ENCODE measurements at regions not wholly inside any gene's neighbourhood (a gene's known extent, or its start where the extent isn't known, plus 50 kb on each side); places are given as distances from the start of the nearest gene placed in this dataset.

GRCh38 chr7:118696879-118697278, 472.4 kb downstream of the ANKRD7 start:
- no peak for TF ChIP-seq CTCF (IDR thresholded peaks at IDR 0.05)
- no peak for TF ChIP-seq POLR2A (IDR thresholded peaks at IDR 0.05)
- H3K9me3 ChIP-seq = no peaks in the 10 kb centered on the region
- DNase-seq (no peak), ATAC-seq (no peak)
- intact Hi-C loops (cut with DNase I) = no loop called here
- H3K4me3 ChIP-seq = no peak overlapping the region
- no peaks in the 10 kb centered on the region for H3K36me3 ChIP-seq
- H3K27ac ChIP-seq = no peak overlapping the region
- WGBS, 4 donors = 89 to 92% (median 91%) methylated on average over 2 of the region's 2 CpGs
- no peaks in the 10 kb centered on the region for H3K27me3 ChIP-seq
- no peaks in the 10 kb centered on the region for H3K4me1 ChIP-seq

GRCh38 chr7:118699222-118699621, 474.7 kb downstream of the ANKRD7 start:
- ATAC-seq = no peak
- H3K27me3 ChIP-seq = no peaks in the 10 kb centered on the region
- H3K9me3 ChIP-seq = no peaks in the 10 kb centered on the region
- intact Hi-C loops (cut with DNase I) = no loop called here
- H3K27ac ChIP-seq = no peak overlapping the region
- H3K4me1 ChIP-seq = no peaks in the 10 kb centered on the region
- H3K4me3 ChIP-seq = no peak overlapping the region
- H3K36me3 ChIP-seq = no peaks in the 10 kb centered on the region
- TF ChIP-seq CTCF (IDR thresholded peaks at IDR 0.05) (no peak), POLR2A (IDR thresholded peaks at IDR 0.05) (no peak)
- DNase-seq = no peak
- WGBS, 4 donors = 63 to 81% (median 77%) methylated on average over 4 of the region's 4 CpGs

- Histone ChIP-seq H3K36me3 (no peaks in the 10 kb centered on the region), H3K27me3 (no peaks in the 10 kb centered on the region)
- ATAC-seq = no peak
Observed at GRCh38 chr7:118708741-118709140, 484.2 kb downstream of the ANKRD7 start.

GRCh38 chr7:118711688-118712087, 487.2 kb downstream of the ANKRD7 start:
- Histone ChIP-seq H3K4me3 (no peak overlapping the region), H3K4me1 (no peaks in the 10 kb centered on the region), H3K27ac (no peak overlapping the region), H3K9me3 (no peaks in the 10 kb centered on the region), H3K27me3 (no peaks in the 10 kb centered on the region), H3K36me3 (no peaks in the 10 kb centered on the region)
- DNase-seq = no peak
- TF ChIP-seq POLR2A (IDR thresholded peaks at IDR 0.05) = no peak
- no peak for TF ChIP-seq CTCF (IDR thresholded peaks at IDR 0.05)
- intact Hi-C loops (cut with DNase I) = no loop called here
- ATAC-seq = no peak

More at GRCh38 chr7:118708741-118709140, 484.2 kb downstream of the ANKRD7 start:
- Histone ChIP-seq H3K27ac (no peak overlapping the region), H3K4me3 (no peak overlapping the region), H3K4me1 (no peaks in the 10 kb centered on the region), H3K9me3 (no peaks in the 10 kb centered on the region)
- intact Hi-C loops (cut with DNase I) = no loop called here
- TF ChIP-seq POLR2A (IDR thresholded peaks at IDR 0.05) = no peak
- 35 to 59% (median 49%) methylated on average over 1 of the region's 1 CpG for WGBS, 4 donors
- DNase-seq = no peak

GRCh38 chr7:118713039-118713438, 488.5 kb downstream of the ANKRD7 start:
- H3K27me3 ChIP-seq = no peaks in the 10 kb centered on the region
- no peaks in the 10 kb centered on the region for H3K9me3 ChIP-seq
- H3K4me3 ChIP-seq = no peak overlapping the region
- intact Hi-C loops (cut with DNase I) = no loop called here
- 62 to 73% (median 70%) methylated on average over 4 of the region's 4 CpGs for WGBS, 4 donors
- ATAC-seq (no peak), DNase-seq (no peak)
- no peak for TF ChIP-seq POLR2A (IDR thresholded peaks at IDR 0.05)
- no peaks in the 10 kb centered on the region for H3K4me1 ChIP-seq
- H3K27ac ChIP-seq = no peak overlapping the region
- no peaks in the 10 kb centered on the region for H3K36me3 ChIP-seq

All from heart left ventricle (tissue), 16 donors.